ENCODE measurements at regions not wholly inside any gene's neighbourhood (a gene's known extent, or its start where the extent isn't known, plus 50 kb on each side); places are given as distances from the start of the nearest gene placed in this dataset.
"Not testable (repeated sequence)": the region's sequence is repeated elsewhere in the genome, so short reads cannot be mapped to it uniquely, and the experiment has no call there.

DNA sequence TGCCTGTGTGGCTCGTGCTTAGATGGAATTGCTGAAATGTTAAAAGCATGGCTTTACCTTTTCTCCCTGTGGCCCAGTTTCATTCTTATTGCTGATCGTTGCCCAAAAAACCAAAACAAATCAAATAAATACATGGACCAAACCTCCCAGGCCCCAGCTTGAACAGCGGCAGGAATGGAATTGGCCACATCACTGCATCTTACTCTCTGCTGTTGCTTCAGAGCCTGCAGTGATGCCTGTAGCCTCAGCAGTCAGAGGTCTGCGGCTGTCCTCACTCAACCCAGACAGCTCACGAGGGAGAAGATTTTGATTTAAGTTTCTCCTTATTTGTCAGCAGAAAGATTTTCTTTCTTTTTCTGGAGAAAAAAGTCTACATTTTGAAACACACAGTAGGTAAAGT is 91.5 kb downstream of the NPIPB11 start:
- Histone ChIP-seq H3K36me3 (ENCODE audit: control insufficient read depth, low read depth, low read length) (no peaks in the 10 kb centered on the region), H3K4me1 (ENCODE audit: control insufficient read depth, low read depth, low read length) (peaks cover 10% of the 10 kb centered on the region), H3K9me3 (ENCODE audit: control insufficient read depth, low read depth, low read length) (no peaks in the 10 kb centered on the region), H3K9ac (ENCODE audit: low read length) (no peak overlapping the region), H3K27me3 (ENCODE audit: control insufficient read depth, insufficient read depth, low read length) (no peaks in the 10 kb centered on the region), H3K4me3 (ENCODE audit: low read length) (no peak overlapping the region), H3K27ac (ENCODE audit: low read length) (no peak overlapping the region)

DNA sequence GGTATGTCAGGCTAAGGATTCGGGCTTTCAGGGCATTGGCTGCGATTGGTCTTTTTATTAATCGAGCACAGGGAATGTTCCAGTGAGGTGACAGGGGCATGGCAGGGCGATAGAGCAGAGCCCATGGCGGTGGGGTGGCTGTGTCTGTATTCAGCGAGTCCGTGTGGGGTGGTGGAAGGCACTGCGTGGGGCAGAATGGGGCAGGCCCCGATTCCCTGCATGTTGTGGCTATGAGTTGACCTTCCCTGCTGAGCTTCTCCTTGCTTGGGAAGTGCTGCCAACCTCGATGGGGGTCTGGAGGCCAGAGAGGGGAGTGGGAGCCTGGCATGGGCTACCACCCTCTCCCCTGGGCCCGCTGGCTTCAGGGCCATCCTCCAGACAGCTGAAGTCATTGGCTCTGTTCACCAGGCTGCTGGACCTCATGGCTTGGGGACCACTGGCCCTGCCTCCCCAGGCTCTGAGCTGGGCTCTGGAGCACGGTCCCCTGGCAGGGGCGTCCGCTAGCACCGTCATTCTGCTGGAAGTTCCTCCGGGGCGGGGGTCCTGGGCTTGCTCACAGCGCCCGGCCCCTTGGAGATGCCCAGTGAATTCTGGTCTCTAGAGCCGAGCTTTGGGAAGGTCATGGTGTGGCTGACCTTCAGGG is 92.1 kb downstream of the NPIPB11 start:
- peaks cover 10% of the 10 kb centered on the region for H3K4me1 ChIP-seq (ENCODE audit: control insufficient read depth, low read depth, low read length)
- no peak overlapping the region for H3K27ac ChIP-seq (ENCODE audit: low read length)
- no peaks in the 10 kb centered on the region for H3K9me3 ChIP-seq (ENCODE audit: control insufficient read depth, low read depth, low read length)
- no peak overlapping the region for H3K4me3 ChIP-seq (ENCODE audit: low read length)
- no peaks in the 10 kb centered on the region for H3K27me3 ChIP-seq (ENCODE audit: control insufficient read depth, insufficient read depth, low read length)
- no peaks in the 10 kb centered on the region for H3K36me3 ChIP-seq (ENCODE audit: control insufficient read depth, low read depth, low read length)
- H3K9ac ChIP-seq (ENCODE audit: low read length), result no peak overlapping the region

DNA sequence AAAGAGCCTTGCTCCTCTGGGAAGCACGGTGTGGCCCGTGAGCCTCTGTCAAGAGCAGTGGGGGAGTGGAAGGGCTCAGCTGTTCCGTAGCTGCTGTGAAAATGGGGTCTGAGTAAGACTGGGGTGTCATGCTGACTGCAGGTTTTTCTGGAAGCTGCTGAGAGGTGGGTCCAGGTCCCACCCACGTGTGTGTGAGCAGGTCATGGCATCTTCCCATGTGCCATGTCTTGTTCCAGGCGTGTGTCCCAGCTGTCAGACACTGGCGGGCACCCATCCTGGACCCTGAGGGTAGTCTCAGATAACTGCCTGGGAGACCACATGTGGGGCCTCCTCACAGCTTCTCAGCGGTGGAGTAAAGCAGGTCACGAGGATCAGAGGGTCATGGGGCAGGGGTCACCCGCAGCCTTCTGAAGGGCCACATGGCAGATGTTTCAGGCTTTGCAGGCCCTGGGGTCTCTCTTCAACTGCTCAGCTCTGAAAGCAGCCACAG is 92.9 kb downstream of the NPIPB11 start:
- Histone ChIP-seq H3K4me3 (ENCODE audit: low read length) (no peak overlapping the region), H3K36me3 (ENCODE audit: control insufficient read depth, low read depth, low read length) (no peaks in the 10 kb centered on the region), H3K27me3 (ENCODE audit: control insufficient read depth, insufficient read depth, low read length) (no peaks in the 10 kb centered on the region), H3K27ac (ENCODE audit: low read length) (no peak overlapping the region), H3K9me3 (ENCODE audit: control insufficient read depth, low read depth, low read length) (no peaks in the 10 kb centered on the region), H3K9ac (ENCODE audit: low read length) (no peak overlapping the region), H3K4me1 (ENCODE audit: control insufficient read depth, low read depth, low read length) (peaks cover 4% of the 10 kb centered on the region)

DNA sequence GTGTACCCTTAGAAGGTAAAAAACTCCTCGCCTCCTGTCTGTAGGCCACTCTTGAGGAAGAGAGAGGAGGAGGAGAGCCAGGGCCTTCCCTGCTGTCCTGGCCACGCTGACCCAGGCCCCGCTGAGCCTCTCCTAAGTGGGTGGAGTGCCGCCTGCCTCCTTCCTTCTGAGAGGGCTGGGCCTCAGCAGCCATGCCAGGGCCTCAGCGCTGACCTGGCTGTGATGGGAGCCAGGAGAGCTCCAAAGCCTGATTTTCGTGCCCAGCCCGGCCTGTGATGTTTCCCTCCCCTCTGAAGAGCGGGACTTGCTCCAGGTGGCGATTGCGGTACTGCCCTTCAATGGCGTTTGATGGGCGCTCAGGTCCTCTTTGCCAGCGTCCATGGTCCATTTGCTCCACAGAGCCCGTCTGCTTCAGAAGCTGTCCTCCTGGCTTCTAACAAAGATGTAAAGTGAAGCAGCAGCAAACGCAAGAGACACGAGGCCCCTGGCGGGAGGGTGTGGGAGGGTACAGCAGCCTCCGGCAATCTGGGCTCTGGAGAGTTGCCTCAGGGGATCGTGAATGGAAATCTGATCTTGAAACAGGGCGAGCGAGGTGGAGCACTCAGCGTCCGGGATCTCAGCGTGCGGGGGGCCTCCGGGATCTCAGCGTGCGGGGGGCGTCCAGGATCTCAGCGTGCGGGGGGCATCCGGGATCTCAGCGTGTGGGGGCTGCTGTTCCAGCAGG is 93.5 kb downstream of the NPIPB11 start:
- no peak overlapping the region for H3K4me3 ChIP-seq (ENCODE audit: low read length)
- no peaks in the 10 kb centered on the region for H3K36me3 ChIP-seq (ENCODE audit: control insufficient read depth, low read depth, low read length)
- no peak overlapping the region for H3K9ac ChIP-seq (ENCODE audit: low read length)
- no peaks in the 10 kb centered on the region for H3K27me3 ChIP-seq (ENCODE audit: control insufficient read depth, insufficient read depth, low read length)
- H3K27ac ChIP-seq (ENCODE audit: low read length), result no peak overlapping the region
- no peaks in the 10 kb centered on the region for H3K9me3 ChIP-seq (ENCODE audit: control insufficient read depth, low read depth, low read length)
- H3K4me1 ChIP-seq (ENCODE audit: control insufficient read depth, low read depth, low read length), result peaks cover 4% of the 10 kb centered on the region

DNA sequence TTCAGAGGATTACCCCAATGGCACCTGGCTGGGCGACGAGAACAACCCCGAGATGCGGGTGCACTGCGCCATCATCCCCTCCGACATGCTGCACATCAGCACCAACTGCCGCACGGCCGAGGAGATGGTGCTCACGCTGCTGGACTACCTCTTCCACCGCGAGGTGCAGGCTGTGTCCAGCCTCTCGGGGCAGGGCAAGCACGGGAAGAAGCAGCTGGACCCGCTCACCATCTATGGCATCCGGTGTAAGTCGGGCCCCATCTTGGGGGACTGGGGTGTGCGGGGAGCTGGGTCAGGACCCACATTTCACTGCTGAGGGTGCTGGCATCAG is 94.2 kb downstream of the NPIPB11 start:
- not testable (repeated sequence) for H3K27ac ChIP-seq (ENCODE audit: low read length); H3K4me1 ChIP-seq (ENCODE audit: control insufficient read depth, low read depth, low read length); H3K27me3 ChIP-seq (ENCODE audit: control insufficient read depth, insufficient read depth, low read length); H3K4me3 ChIP-seq (ENCODE audit: low read length); H3K36me3 ChIP-seq (ENCODE audit: control insufficient read depth, low read depth, low read length); H3K9me3 ChIP-seq (ENCODE audit: control insufficient read depth, low read depth, low read length); H3K9ac ChIP-seq (ENCODE audit: low read length)

DNA sequence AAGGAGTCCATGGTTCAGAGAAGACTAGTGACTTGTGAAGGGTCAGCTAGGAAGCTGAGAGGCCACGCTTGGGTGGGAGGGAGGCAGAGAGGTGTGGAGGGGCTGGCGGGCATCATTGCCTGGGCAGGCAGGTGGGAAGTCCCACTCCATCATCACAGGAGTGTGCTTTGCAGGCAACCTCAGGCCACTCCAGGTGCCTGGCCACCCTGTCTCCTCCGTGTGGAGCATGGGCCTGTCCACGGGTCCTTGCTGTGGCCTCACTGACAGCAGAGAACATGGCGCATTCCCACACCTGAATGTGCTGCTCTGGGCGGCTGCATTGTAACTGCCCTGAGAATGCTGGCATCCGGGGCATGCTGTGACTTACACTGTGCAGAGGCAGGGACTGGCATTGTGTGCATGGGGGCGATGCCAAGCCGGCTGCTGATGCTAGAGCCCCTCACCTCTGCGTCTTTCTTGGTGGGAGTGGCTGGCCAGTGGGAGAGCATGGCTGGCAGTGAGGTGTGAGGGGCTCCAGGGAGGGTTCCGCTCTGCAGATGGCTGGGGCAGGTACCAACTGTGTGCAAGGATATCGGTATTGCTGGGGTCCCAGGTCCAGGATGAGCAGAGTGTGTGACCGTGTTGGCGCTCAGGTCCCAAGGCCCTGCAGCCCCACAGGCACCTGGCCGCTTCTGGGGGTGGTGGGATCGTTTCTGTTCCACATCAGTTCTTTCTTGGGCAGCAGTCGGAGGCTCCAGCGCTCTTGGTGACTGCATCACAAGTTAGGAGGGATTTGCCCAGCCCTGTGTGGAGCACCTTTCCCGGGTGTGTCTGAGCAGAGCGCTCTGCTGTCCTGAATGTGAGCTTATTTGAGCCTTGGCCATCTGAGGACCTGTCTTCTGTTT is 94.8 kb downstream of the NPIPB11 start:
- Histone ChIP-seq H3K27me3 (ENCODE audit: control insufficient read depth, insufficient read depth, low read length) (no peaks in the 10 kb centered on the region), H3K27ac (ENCODE audit: low read length) (no peak overlapping the region), H3K36me3 (ENCODE audit: control insufficient read depth, low read depth, low read length) (no peaks in the 10 kb centered on the region), H3K4me3 (ENCODE audit: low read length) (no peak overlapping the region), H3K4me1 (ENCODE audit: control insufficient read depth, low read depth, low read length) (peaks cover 4% of the 10 kb centered on the region), H3K9me3 (ENCODE audit: control insufficient read depth, low read depth, low read length) (no peaks in the 10 kb centered on the region), H3K9ac (ENCODE audit: low read length) (no peak overlapping the region)

DNA sequence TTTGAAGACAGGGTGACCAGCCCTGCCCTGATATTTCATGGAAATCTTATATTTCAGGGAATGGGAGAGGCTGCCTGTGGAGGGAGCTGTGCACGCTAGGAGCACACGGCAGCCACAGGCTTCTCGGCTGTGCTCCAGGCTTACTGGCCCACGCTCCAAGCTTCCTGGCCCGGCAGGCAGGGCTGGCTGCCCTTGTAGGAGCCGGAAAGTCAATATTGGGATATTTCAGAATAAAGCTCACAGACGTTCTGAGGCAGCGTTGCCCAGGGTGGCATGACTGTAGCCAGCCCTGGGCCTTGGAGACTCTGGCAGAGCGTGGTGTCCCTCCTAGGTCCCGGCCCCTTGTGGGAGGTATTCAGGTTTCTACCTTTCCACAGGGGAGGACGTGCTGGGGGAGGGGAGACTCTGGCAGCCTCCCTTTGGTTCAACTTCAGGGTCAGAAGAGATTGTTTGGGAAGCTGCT is 95.6 kb downstream of the NPIPB11 start:
- no peak overlapping the region for H3K27ac ChIP-seq (ENCODE audit: low read length)
- H3K4me1 ChIP-seq (ENCODE audit: control insufficient read depth, low read depth, low read length), result peaks cover 3% of the 10 kb centered on the region
- H3K27me3 ChIP-seq (ENCODE audit: control insufficient read depth, insufficient read depth, low read length), result no peaks in the 10 kb centered on the region
- H3K9me3 ChIP-seq (ENCODE audit: control insufficient read depth, low read depth, low read length), result no peaks in the 10 kb centered on the region
- no peak overlapping the region for H3K9ac ChIP-seq (ENCODE audit: low read length)
- no peaks in the 10 kb centered on the region for H3K36me3 ChIP-seq (ENCODE audit: control insufficient read depth, low read depth, low read length)
- no peak overlapping the region for H3K4me3 ChIP-seq (ENCODE audit: low read length)

DNA sequence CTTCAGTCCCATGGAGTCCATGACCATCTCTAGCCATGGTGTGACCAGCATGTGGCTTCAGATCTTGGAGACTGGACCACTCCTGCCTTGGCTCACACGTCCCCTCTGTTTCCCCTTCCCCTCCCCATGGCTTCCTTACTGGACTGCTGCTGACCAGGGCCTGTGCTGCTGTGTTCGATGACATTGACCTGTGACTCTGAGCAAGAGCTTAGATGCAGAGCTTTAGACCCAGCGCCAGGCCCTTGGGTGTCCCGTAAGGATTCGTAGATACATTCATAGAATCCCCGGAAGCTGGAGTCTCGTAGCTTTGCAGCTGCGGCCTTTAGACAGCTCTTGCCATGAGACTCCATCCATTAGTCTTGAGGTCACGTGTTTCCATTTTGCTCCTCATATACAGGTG is 96.3 kb downstream of the NPIPB11 start:
- H3K36me3 ChIP-seq (ENCODE audit: control insufficient read depth, low read depth, low read length); H3K4me3 ChIP-seq (ENCODE audit: low read length); H3K9me3 ChIP-seq (ENCODE audit: control insufficient read depth, low read depth, low read length); H3K4me1 ChIP-seq (ENCODE audit: control insufficient read depth, low read depth, low read length); H3K27ac ChIP-seq (ENCODE audit: low read length); H3K9ac ChIP-seq (ENCODE audit: low read length); H3K27me3 ChIP-seq (ENCODE audit: control insufficient read depth, insufficient read depth, low read length): not testable (repeated sequence)

DNA sequence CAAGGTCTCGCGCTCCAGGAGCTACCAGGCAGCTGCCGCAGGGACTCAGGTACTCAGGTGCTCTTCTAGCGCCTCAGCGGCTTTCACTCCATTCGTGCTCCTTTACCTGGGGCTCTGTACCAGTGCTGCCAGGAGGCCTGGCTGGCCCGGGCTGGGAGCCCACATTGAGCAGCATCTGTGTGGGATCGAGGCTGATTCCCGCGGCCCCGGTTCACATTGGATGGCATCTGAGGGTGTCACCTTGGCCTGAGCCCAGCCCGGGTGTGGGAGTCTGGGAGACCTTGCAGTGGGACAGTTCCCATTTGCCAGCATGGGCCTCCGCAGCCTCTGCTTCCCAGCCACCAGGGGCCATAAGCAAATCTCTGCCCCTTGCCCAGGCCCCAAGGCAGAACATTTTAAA is 96.9 kb downstream of the NPIPB11 start:
- not testable (repeated sequence) for H3K4me1 ChIP-seq (ENCODE audit: control insufficient read depth, low read depth, low read length); H3K9me3 ChIP-seq (ENCODE audit: control insufficient read depth, low read depth, low read length); H3K27me3 ChIP-seq (ENCODE audit: control insufficient read depth, insufficient read depth, low read length); H3K27ac ChIP-seq (ENCODE audit: low read length); H3K36me3 ChIP-seq (ENCODE audit: control insufficient read depth, low read depth, low read length); H3K4me3 ChIP-seq (ENCODE audit: low read length); H3K9ac ChIP-seq (ENCODE audit: low read length)

DNA sequence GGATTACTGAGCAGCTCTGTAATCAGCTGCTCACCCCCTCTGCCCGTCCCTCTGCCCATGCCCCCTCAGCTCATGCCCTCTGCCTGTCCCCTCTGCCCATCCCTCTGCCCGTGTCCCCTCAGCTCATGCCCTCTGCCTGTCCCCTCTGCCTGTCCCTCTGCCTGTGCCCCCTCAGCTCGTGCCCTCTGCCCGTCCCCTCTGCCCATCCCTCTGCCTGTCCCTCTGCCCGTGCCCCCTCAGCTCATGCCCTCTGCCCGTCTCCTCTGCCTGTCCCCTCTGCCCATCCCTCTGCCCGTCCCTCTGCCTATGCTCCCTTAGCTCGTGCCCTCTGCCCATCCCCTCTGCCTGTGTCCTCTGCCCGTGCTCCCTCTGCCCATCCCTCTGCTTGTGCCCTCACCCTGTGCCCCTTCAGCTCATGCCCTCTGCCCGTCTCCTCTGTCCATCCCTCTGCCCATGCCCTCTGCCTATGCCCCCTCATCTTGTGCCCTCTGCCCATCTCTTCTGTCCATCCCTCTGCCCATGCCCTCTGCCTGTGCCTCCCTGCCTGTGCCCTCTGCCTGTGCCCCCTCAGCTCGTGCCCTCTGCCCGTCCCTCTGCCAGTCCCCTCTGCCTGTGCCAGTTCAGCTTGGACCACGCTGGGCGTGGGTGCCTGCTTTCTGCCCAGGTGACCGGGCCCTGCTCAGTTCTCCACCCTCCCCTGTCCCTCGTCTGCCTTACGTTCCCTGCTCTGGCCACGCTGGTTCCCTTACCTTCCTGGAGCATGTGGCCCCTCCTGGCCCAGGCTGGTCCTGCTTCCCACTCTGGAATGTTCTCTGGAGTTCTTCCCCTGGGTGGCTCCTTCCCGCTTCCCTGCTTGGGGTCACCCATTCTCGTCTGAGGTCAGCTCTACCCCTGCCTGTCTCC is 97.6 kb downstream of the NPIPB11 start:
- Histone ChIP-seq H3K27ac (ENCODE audit: low read length) (no peak overlapping the region), H3K4me3 (ENCODE audit: low read length) (no peak overlapping the region), H3K4me1 (ENCODE audit: control insufficient read depth, low read depth, low read length) (no peaks in the 10 kb centered on the region), H3K9ac (ENCODE audit: low read length) (no peak overlapping the region), H3K27me3 (ENCODE audit: control insufficient read depth, insufficient read depth, low read length) (no peaks in the 10 kb centered on the region), H3K36me3 (ENCODE audit: control insufficient read depth, low read depth, low read length) (no peaks in the 10 kb centered on the region), H3K9me3 (ENCODE audit: control insufficient read depth, low read depth, low read length) (no peaks in the 10 kb centered on the region)

Data from iPS-18a (cell line).